IMR-90 (cell line): ENCODE measurements at regions not wholly inside any gene's neighbourhood (a gene's known extent, or its start where the extent isn't known, plus 50 kb on each side); places are given as distances from the start of the nearest gene placed in this dataset.

Experiments used
- MXI1 ChIP-seq: IDR thresholded peaks from 2 replicates; pipeline ENCODE4 v1.6.1; 2012; ENCODE audit warnings: low read depth, mild to moderate bottlenecking, low read length, moderate library complexity, borderline replicate concordance
- TF ChIP-seq, protein P1 (sequence below): conservative IDR thresholded peaks from 2 replicates; pipeline ENCODE4 v1.5.1; 2012; ENCODE audit warnings: mild to moderate bottlenecking, low read depth, low read length, improper control_type of control experiment

DNA sequence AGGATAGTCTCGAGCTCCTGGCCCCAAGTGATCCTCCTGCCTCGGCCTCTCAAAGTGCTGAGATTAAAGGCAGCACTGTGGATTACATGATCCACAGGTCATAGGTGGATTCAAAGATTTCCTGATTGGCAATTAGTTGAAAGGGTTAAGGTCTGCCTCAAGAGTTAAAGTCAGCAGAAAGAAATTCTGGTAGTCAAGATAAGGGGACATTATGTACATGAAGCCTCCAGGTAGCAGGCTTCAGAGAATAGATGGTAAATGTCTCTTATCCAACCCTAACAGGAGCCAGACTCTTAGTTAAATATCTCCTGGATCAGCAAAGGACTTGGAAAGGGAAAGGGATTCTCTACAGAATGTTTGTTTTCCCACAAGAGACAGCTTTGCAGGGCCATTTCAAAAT, 93.7 kb downstream of the SKIDA1 start:
- TF ChIP-seq, protein P1, sequence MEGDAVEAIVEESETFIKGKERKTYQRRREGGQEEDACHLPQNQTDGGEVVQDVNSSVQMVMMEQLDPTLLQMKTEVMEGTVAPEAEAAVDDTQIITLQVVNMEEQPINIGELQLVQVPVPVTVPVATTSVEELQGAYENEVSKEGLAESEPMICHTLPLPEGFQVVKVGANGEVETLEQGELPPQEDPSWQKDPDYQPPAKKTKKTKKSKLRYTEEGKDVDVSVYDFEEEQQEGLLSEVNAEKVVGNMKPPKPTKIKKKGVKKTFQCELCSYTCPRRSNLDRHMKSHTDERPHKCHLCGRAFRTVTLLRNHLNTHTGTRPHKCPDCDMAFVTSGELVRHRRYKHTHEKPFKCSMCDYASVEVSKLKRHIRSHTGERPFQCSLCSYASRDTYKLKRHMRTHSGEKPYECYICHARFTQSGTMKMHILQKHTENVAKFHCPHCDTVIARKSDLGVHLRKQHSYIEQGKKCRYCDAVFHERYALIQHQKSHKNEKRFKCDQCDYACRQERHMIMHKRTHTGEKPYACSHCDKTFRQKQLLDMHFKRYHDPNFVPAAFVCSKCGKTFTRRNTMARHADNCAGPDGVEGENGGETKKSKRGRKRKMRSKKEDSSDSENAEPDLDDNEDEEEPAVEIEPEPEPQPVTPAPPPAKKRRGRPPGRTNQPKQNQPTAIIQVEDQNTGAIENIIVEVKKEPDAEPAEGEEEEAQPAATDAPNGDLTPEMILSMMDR: no peak
- no peak for TF ChIP-seq MXI1
